CD4-positive, CD25-positive, alpha-beta regulatory T cell (primary cell): ENCODE measurements at regions not wholly inside any gene's neighbourhood (a gene's known extent, or its start where the extent isn't known, plus 50 kb on each side); places are given as distances from the start of the nearest gene placed in this dataset.
A peak's percentile ranks its signal among the peaks of the same experiment; 100 is the strongest.

Experiments
- ATAC-seq, 2 donors: fragments of 150-1000 bp; cut with Tn5 transposase; one replicate each; pipeline ENCODE4 v1.10.0; 2021; ENCODE audit warnings: low read depth in 2 of 2, moderate number of reproducible peaks in 2 of 2, moderate library complexity in 1 of 2
- DNase-seq, 3 donors: peaks; one replicate each; pipeline versions ENCODE4 v3.0.0 to v3.0.0-alpha.2; 2012 to 2022; ENCODE audit warnings: mixed read lengths in 1 of 3
- H3K27ac ChIP-seq: one replicate; pipeline ENCODE4 v1.7.0; 2013; ENCODE audit warnings: mild to moderate bottlenecking, low read length; ENCODE audit not compliant: insufficient read depth, poor library complexity, severe bottlenecking
- H3K27me3 ChIP-seq: one replicate; pipeline ENCODE4 v1.7.0; 2013; ENCODE audit warnings: low read length; ENCODE audit not compliant: control insufficient read depth, insufficient read depth
- H3K36me3 ChIP-seq: one replicate; pipeline ENCODE4 v1.7.0; 2013; ENCODE audit warnings: mild to moderate bottlenecking, low read length, moderate library complexity; ENCODE audit not compliant: control insufficient read depth, insufficient read depth
- H3K4me1 ChIP-seq: 2 replicates; pipeline ENCODE4 v1.7.0; 2013; ENCODE audit warnings: mild to moderate bottlenecking, low read length; ENCODE audit not compliant: insufficient read depth, control insufficient read depth, poor library complexity, severe bottlenecking
- H3K4me3 ChIP-seq: one replicate; pipeline ENCODE4 v1.7.0; 2013; ENCODE audit warnings: low read depth, mild to moderate bottlenecking, low read length, moderate library complexity
- H3K9me3 ChIP-seq, 2 experiments: 1 replicate in 1 of 2; 2 replicates in 1 of 2; pipeline ENCODE4 v1.7.0; 2013; ENCODE audit warnings: low read length in 2 of 2, mild to moderate bottlenecking in 1 of 2, moderate library complexity in 1 of 2; ENCODE audit not compliant: control insufficient read depth in 2 of 2
- H3K27ac Mint-ChIP-seq, 3 donors: one replicate each; pipeline ENCODE4 v1.8.0; 2020 to 2022; ENCODE audit warnings: mild to moderate bottlenecking in 3 of 3, mixed read lengths in 3 of 3, moderate library complexity in 2 of 3
- H3K27me3 Mint-ChIP-seq: one replicate; pipeline ENCODE4 v1.8.0; 2022; ENCODE audit warnings: mild to moderate bottlenecking, mixed read lengths
- H3K36me3 Mint-ChIP-seq: one replicate; pipeline ENCODE4 v1.8.0; 2020; ENCODE audit warnings: mixed read lengths
- H3K4me1 Mint-ChIP-seq, 4 donors: one replicate each; pipeline ENCODE4 v1.8.0; 2020 to 2022; ENCODE audit warnings: mixed read lengths in 4 of 4, mild to moderate bottlenecking in 1 of 4
- H3K4me3 Mint-ChIP-seq, 4 donors: one replicate each; pipeline ENCODE4 v1.8.0; 2020 to 2022; ENCODE audit warnings: mild to moderate bottlenecking in 4 of 4, mixed read lengths in 4 of 4, moderate library complexity in 3 of 4
- H3K9me3 Mint-ChIP-seq, 7 donors: one replicate each; pipeline ENCODE4 v1.8.0; 2020 to 2022; ENCODE audit warnings: mixed read lengths in 7 of 7, mild to moderate bottlenecking in 3 of 7, moderate library complexity in 2 of 7

- Mint-ChIP-seq H3K27me3 (no peaks in the 10 kb centered on the region), H3K4me3 (no peak overlapping the region), H3K36me3 (no peaks in the 10 kb centered on the region), H3K9me3 (peaks cover 0 to 2% (median 0%) of the 10 kb centered on the region in 7 donors), H3K4me1 (no peaks in the 10 kb centered on the region), H3K27ac (peak overlapping the region in 1 of 3 donors; percentile 6)
- H3K4me3 ChIP-seq, result no peak overlapping the region
- H3K9me3 ChIP-seq, result no peaks in the 10 kb centered on the region
- no peak for ATAC-seq
- no peaks in the 10 kb centered on the region for H3K36me3 ChIP-seq
- no peak for DNase-seq
- no peak overlapping the region for H3K27ac ChIP-seq
- H3K4me1 ChIP-seq, result no peaks in the 10 kb centered on the region
- H3K27me3 ChIP-seq, result no peaks in the 10 kb centered on the region
These were observed 60.6 kb upstream of the NEBL start for GRCh38 chr10:20957744-20958143.

GRCh38 chr10:20956843-20957242 lies 59.7 kb upstream of the NEBL start:
- Mint-ChIP-seq H3K27me3 (no peaks in the 10 kb centered on the region), H3K27ac (no peak overlapping the region), H3K4me3 (no peak overlapping the region), H3K36me3 (no peaks in the 10 kb centered on the region), H3K9me3 (peaks cover 0 to 2% (median 0%) of the 10 kb centered on the region in 7 donors), H3K4me1 (no peaks in the 10 kb centered on the region)
- no peaks in the 10 kb centered on the region for H3K27me3 ChIP-seq
- DNase-seq, result no peak
- ATAC-seq, result no peak
- H3K27ac ChIP-seq, result no peak overlapping the region
- no peak overlapping the region for H3K4me3 ChIP-seq
- no peaks in the 10 kb centered on the region for H3K4me1 ChIP-seq
- no peaks in the 10 kb centered on the region for H3K9me3 ChIP-seq
- H3K36me3 ChIP-seq, result no peaks in the 10 kb centered on the region

- Mint-ChIP-seq H3K27me3 (no peaks in the 10 kb centered on the region), H3K27ac (no peak overlapping the region), H3K4me1 (no peaks in the 10 kb centered on the region), H3K9me3 (peaks cover 0 to 2% (median 0%) of the 10 kb centered on the region in 7 donors), H3K4me3 (no peak overlapping the region), H3K36me3 (no peaks in the 10 kb centered on the region)
- no peak for ATAC-seq
- H3K4me1 ChIP-seq, result no peaks in the 10 kb centered on the region
- H3K36me3 ChIP-seq, result no peaks in the 10 kb centered on the region
- H3K4me3 ChIP-seq, result no peak overlapping the region
- no peaks in the 10 kb centered on the region for H3K9me3 ChIP-seq
- no peak overlapping the region for H3K27ac ChIP-seq
- H3K27me3 ChIP-seq, result no peaks in the 10 kb centered on the region
- DNase-seq, result no peak
These were observed 58.3 kb upstream of the NEBL start for GRCh38 chr10:20955355-20955893.

GRCh38 chr10:20954519-20954918 lies 57.4 kb upstream of the NEBL start:
- H3K27me3 ChIP-seq, result no peaks in the 10 kb centered on the region
- Mint-ChIP-seq H3K4me1 (peaks cover 0 to 4% (median 1%) of the 10 kb centered on the region in 4 donors), H3K27ac (no peak overlapping the region), H3K36me3 (no peaks in the 10 kb centered on the region), H3K27me3 (no peaks in the 10 kb centered on the region), H3K9me3 (peaks cover 0 to 2% (median 0%) of the 10 kb centered on the region in 7 donors), H3K4me3 (no peak overlapping the region)
- no peaks in the 10 kb centered on the region for H3K9me3 ChIP-seq
- no peak for DNase-seq
- H3K36me3 ChIP-seq, result no peaks in the 10 kb centered on the region
- no peak for ATAC-seq
- H3K4me3 ChIP-seq, result no peak overlapping the region
- H3K27ac ChIP-seq, result no peak overlapping the region
- H3K4me1 ChIP-seq, result no peaks in the 10 kb centered on the region

- ATAC-seq, result no peak
- DNase-seq, result no peak
- no peak overlapping the region for H3K27ac ChIP-seq
- no peak overlapping the region for H3K27ac Mint-ChIP-seq
- H3K27me3 ChIP-seq, result no peaks in the 10 kb centered on the region
- H3K36me3 ChIP-seq, result no peaks in the 10 kb centered on the region
- no peak overlapping the region for H3K4me3 ChIP-seq
- no peaks in the 10 kb centered on the region for H3K4me1 ChIP-seq
- no peak overlapping the region for H3K4me3 Mint-ChIP-seq
- H3K9me3 Mint-ChIP-seq, result peaks cover 0 to 2% (median 0%) of the 10 kb centered on the region in 7 donors
- H3K27me3 Mint-ChIP-seq, result no peaks in the 10 kb centered on the region
- peaks cover 0 to 13% (median 3%) of the 10 kb centered on the region in 4 donors for H3K4me1 Mint-ChIP-seq
- H3K36me3 Mint-ChIP-seq, result no peaks in the 10 kb centered on the region
- no peaks in the 10 kb centered on the region for H3K9me3 ChIP-seq
These were observed 56.0 kb upstream of the NEBL start for GRCh38 chr10:20953120-20953519.

- Mint-ChIP-seq H3K4me1 (peaks cover 0 to 13% (median 3%) of the 10 kb centered on the region in 4 donors), H3K27me3 (no peaks in the 10 kb centered on the region), H3K9me3 (peaks cover 0 to 2% (median 0%) of the 10 kb centered on the region in 7 donors), H3K36me3 (no peaks in the 10 kb centered on the region), H3K27ac (no peak overlapping the region), H3K4me3 (no peak overlapping the region)
- Histone ChIP-seq H3K4me1 (no peaks in the 10 kb centered on the region), H3K9me3 (no peaks in the 10 kb centered on the region), H3K27me3 (no peaks in the 10 kb centered on the region), H3K27ac (no peak overlapping the region), H3K36me3 (no peaks in the 10 kb centered on the region), H3K4me3 (no peak overlapping the region)
- DNase-seq (no peak), ATAC-seq (no peak)
These were observed 52.9 kb upstream of the NEBL start for GRCh38 chr10:20949967-20950366.

GRCh38 chr10:20948686-20949327 lies 51.7 kb upstream of the NEBL start:
- no peak overlapping the region for H3K27ac ChIP-seq
- H3K9me3 ChIP-seq, result no peaks in the 10 kb centered on the region
- Mint-ChIP-seq H3K4me3 (peak overlapping the region in 3 of 4 donors; percentile 9 to 83 (median 72)), H3K27me3 (no peaks in the 10 kb centered on the region), H3K36me3 (no peaks in the 10 kb centered on the region), H3K4me1 (peaks cover 0 to 13% (median 3%) of the 10 kb centered on the region in 4 donors), H3K27ac (peak overlapping the region in 1 of 3 donors; percentile 43), H3K9me3 (peaks cover 0 to 2% (median 0%) of the 10 kb centered on the region in 7 donors)
- DNase-seq (no peak), ATAC-seq (no peak)
- no peaks in the 10 kb centered on the region for H3K27me3 ChIP-seq
- H3K36me3 ChIP-seq, result no peaks in the 10 kb centered on the region
- no peak overlapping the region for H3K4me3 ChIP-seq
- no peaks in the 10 kb centered on the region for H3K4me1 ChIP-seq
